HCT116 (cell line): ENCODE measurements at regions not wholly inside any gene's neighbourhood (a gene's known extent, or its start where the extent isn't known, plus 50 kb on each side); places are given as distances from the start of the nearest gene placed in this dataset.

Experiments
- ATAC-seq: fragments of 200-7000 bp; cut with Tn5 transposase; 2 replicates; pipeline ENCODE4 v1.9.1; 2020; ENCODE audit warnings: mild to moderate bottlenecking, moderate library complexity
- BruUV-seq: library from RNA; stranded (reverse); fragments of 400-500 nt; replicated peaks from 2 replicates; lab custom pipeline; 2021; lab: Mats Ljungman, UMichigan
- CTCF ChIA-PET: fragments of 300-600 bp; sonication (Branson Sonifier 250); formaldehyde crosslinking; loops from one replicate; lab custom pipeline; 2021; ENCODE audit warnings: antibody characterized with exemption; lab: Charles Lee
- POLR2A ChIA-PET: fragments of 300-600, 350-600 bp; sonication (Branson Sonifier 250); formaldehyde crosslinking; loops from one replicate; lab custom pipeline; 2021; ENCODE audit warnings: antibody characterized with exemption; lab: Charles Lee
- RAD21 ChIA-PET, 2 experiments: fragments of 300-600 bp; sonication (Branson Sonifier 250); formaldehyde crosslinking; loops; one replicate each; lab custom pipeline; 2023; ENCODE audit warnings: low total read pairs in 2 of 2; ENCODE audit not compliant: uncharacterized antibody in 2 of 2, unreplicated experiment in 2 of 2, low non-redundant PET in 1 of 2; lab: Charles Lee
- DNase-seq: peaks from one replicate; pipeline ENCODE4 v3.0.0-alpha.2; 2010; ENCODE audit warnings: low read depth, low spot score
- H2AFZ ChIP-seq: fragments of 200-600 bp; shearing (Covaris generic), sonication (generic); 2 replicates; pipeline ENCODE4 v1.6.1; 2017; ENCODE audit warnings: low read depth, mixed run types, mixed read lengths, antibody characterized with exemption, low read length; ENCODE audit not compliant: poor library complexity, severe bottlenecking
- H3K27ac ChIP-seq: 2 replicates; pipeline ENCODE4 v1.5.1; 2012; ENCODE audit warnings: low read depth, low read length
- H3K27me3 ChIP-seq: fragments of 200-600 bp; sonication (generic); 2 replicates; pipeline ENCODE4 v1.6.1; 2016; ENCODE audit warnings: mixed run types, low read length, mixed read lengths; ENCODE audit not compliant: insufficient read depth
- H3K36me3 ChIP-seq, 2 experiments: fragments of 200-500 bp in 1 of 2; fragments of 200-600 bp in 1 of 2; sonication (Bioruptor generic) in 1 of 2; sonication (generic) in 1 of 2; 2 replicates each; pipeline versions ENCODE4 v1.5.1 to v1.6.1; 2014 to 2016; ENCODE audit warnings: low read length in 2 of 2, inconsistent platforms in 1 of 2, mixed read lengths in 1 of 2, mixed run types in 1 of 2; ENCODE audit not compliant: insufficient read depth in 2 of 2, control insufficient read depth in 1 of 2
- H3K4me1 ChIP-seq, 2 experiments: fragments of 200-600 bp in 1 of 2; sonication (generic) in 1 of 2; 2 replicates each; pipeline versions ENCODE4 v1.5.1 to v1.6.1; 2012 to 2017; ENCODE audit warnings: low read length in 2 of 2, inconsistent platforms in 1 of 2, mild to moderate bottlenecking in 1 of 2, mixed read lengths in 1 of 2, mixed run types in 1 of 2, moderate library complexity in 1 of 2; ENCODE audit not compliant: insufficient read depth in 2 of 2, control insufficient read depth in 1 of 2
- H3K4me2 ChIP-seq: fragments of 200-600 bp; sonication (generic); 2 replicates; pipeline ENCODE4 v1.6.1; 2017; ENCODE audit warnings: mixed run types, low read length, mixed read lengths
- H3K4me3 ChIP-seq, 2 experiments: fragments of 200-600 bp in 1 of 2; sonication (generic) in 1 of 2; replicated peaks in 1 of 2; 2 replicates each; pipeline ENCODE4 v1.5.1; 2011 to 2016; ENCODE audit warnings: low read length in 2 of 2, control low read depth in 1 of 2, low read depth in 1 of 2, mild to moderate bottlenecking in 1 of 2, mixed read lengths in 1 of 2, mixed run types in 1 of 2
- H3K79me2 ChIP-seq: fragments of 200-600 bp; sonication (generic); 2 replicates; pipeline ENCODE4 v1.6.1; 2017; ENCODE audit warnings: mild to moderate bottlenecking, mixed run types, low read length, moderate library complexity, mixed read lengths; ENCODE audit not compliant: insufficient read depth
- H3K9ac ChIP-seq: fragments of 200-600 bp; sonication (generic); 2 replicates; pipeline ENCODE4 v1.6.1; 2016; ENCODE audit warnings: low read length, mixed read lengths
- H3K9me2 ChIP-seq: fragments of 200-600 bp; sonication (generic), shearing (Covaris generic); 2 replicates; pipeline ENCODE4 v1.6.1; 2017; ENCODE audit warnings: mixed run types, mild to moderate bottlenecking, moderate library complexity; ENCODE audit not compliant: insufficient read depth
- H3K9me3 ChIP-seq, 2 experiments: fragments of 200-500 bp in 1 of 2; fragments of 200-600 bp in 1 of 2; sonication (Bioruptor generic) in 1 of 2; sonication (generic) in 1 of 2; 2 replicates each; pipeline ENCODE4 v1.6.1; 2014 to 2017; ENCODE audit warnings: low read length in 2 of 2, mixed read lengths in 2 of 2, inconsistent platforms in 1 of 2, low read depth in 1 of 2, mild to moderate bottlenecking in 1 of 2, mixed run types in 1 of 2, moderate library complexity in 1 of 2; ENCODE audit not compliant: control insufficient read depth in 1 of 2, insufficient read depth in 1 of 2
- H4K20me1 ChIP-seq: fragments of 200-600 bp; sonication (generic), shearing (Covaris generic); 2 replicates; pipeline ENCODE4 v1.6.1; 2017; ENCODE audit warnings: mixed run types, mild to moderate bottlenecking, moderate library complexity; ENCODE audit not compliant: insufficient read depth
- CEBPB ChIP-seq: IDR thresholded peaks from 2 replicates; pipeline ENCODE4 v1.6.1; 2012; ENCODE audit warnings: low read depth
- EGR1 ChIP-seq: IDR thresholded peaks from 2 replicates; pipeline ENCODE4 v1.6.1; 2012; ENCODE audit warnings: low read depth
- REST ChIP-seq: IDR thresholded peaks from 2 replicates; pipeline ENCODE4 v1.6.1; 2012; ENCODE audit warnings: low read depth
- SIN3A ChIP-seq: IDR thresholded peaks from 2 replicates; pipeline ENCODE4 v1.6.1; 2012; ENCODE audit warnings: low read depth
- SP1 ChIP-seq: IDR thresholded peaks from 2 replicates; pipeline ENCODE4 v1.6.1; 2012; ENCODE audit warnings: low read depth
- SRF ChIP-seq: IDR thresholded peaks from 2 replicates; pipeline ENCODE4 v1.6.1; 2012; ENCODE audit warnings: low read depth
- ZFX ChIP-seq: fragments of 450-650 bp; IDR thresholded peaks from 2 replicates; pipeline ENCODE4 v1.6.1; 2017
- ZNF274 ChIP-seq: fragments of 200-500 bp; sonication (Bioruptor generic); IDR thresholded peaks from 2 replicates; pipeline ENCODE4 v1.6.1; 2014; ENCODE audit warnings: mild to moderate bottlenecking, low read depth, low read length, inconsistent platforms
- intact Hi-C: fragments of 100-400 bp; cut with micrococcal nuclease; formaldehyde crosslinking; loops from 2 replicates; pipeline ENCODE4 v1.10.0; 2022
- TF ChIP-seq, protein P1 (sequence below): IDR thresholded peaks from 2 replicates; pipeline ENCODE4 v1.6.1; 2012
- TF ChIP-seq, protein P2 (sequence below): IDR thresholded peaks from 2 replicates; pipeline ENCODE4 v1.6.1; 2012

- TF ChIP-seq, protein P1, sequence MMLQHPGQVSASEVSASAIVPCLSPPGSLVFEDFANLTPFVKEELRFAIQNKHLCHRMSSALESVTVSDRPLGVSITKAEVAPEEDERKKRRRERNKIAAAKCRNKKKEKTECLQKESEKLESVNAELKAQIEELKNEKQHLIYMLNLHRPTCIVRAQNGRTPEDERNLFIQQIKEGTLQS, result no peak
- no peak for TF ChIP-seq ZNF274
- TF ChIP-seq CEBPB, result no peak
These were observed 349.7 kb upstream of the AMELY start (continued) for GRCh38 chrY:7261254-7261653.

GRCh38 chrY:7240101-7240500 is 328.5 kb upstream of the AMELY start:
- ChIA-PET POLR2A (no interaction called here), RAD21 (no interaction called here)
- H3K4me1 ChIP-seq, result no peaks in the 10 kb centered on the region
- no peak overlapping the region for H3K9ac ChIP-seq
- no peak overlapping the region for H2AFZ ChIP-seq
- no peaks in the 10 kb centered on the region for H3K9me3 ChIP-seq
- intact Hi-C loops, result no loop called here
- BruUV-seq, result no TSS peak
- TF ChIP-seq SRF, result no peak
- no peak for TF ChIP-seq SIN3A
- no peak for TF ChIP-seq ZFX
- no peak for TF ChIP-seq EGR1
- TF ChIP-seq, protein P2, sequence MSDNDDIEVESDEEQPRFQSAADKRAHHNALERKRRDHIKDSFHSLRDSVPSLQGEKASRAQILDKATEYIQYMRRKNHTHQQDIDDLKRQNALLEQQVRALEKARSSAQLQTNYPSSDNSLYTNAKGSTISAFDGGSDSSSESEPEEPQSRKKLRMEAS, result no peak
- no peak for TF ChIP-seq REST
- no peak for TF ChIP-seq SP1
- TF ChIP-seq ZNF274, result no peak
- TF ChIP-seq, all 23 proteins: peak for 0
- no peaks in the 10 kb centered on the region for H3K79me2 ChIP-seq
- CTCF ChIA-PET, result no interaction called here
- DNase-seq (no peak), ATAC-seq (no peak)
- H3K9me2 ChIP-seq, result no peaks in the 10 kb centered on the region
- no peaks in the 10 kb centered on the region for H3K27me3 ChIP-seq
- H3K27ac ChIP-seq, result no peak overlapping the region
- no peaks in the 10 kb centered on the region for H4K20me1 ChIP-seq
- H3K4me2 ChIP-seq, result no peak overlapping the region
- no peaks in the 10 kb centered on the region for H3K36me3 ChIP-seq
- no peak overlapping the region for H3K4me3 ChIP-seq
